ENCODE measurements at regions not wholly inside any gene's neighbourhood (a gene's known extent, or its start where the extent isn't known, plus 50 kb on each side); places are given as distances from the start of the nearest gene placed in this dataset.

GRCh38 chrX:118878977-118879376 is 55.4 kb downstream of the ZCCHC12 start:
- no peak for DNase-seq (ENCODE audit: low spot score)

GRCh38 chrX:118879586-118879985 is 56.0 kb downstream of the ZCCHC12 start:
- no peak for DNase-seq (ENCODE audit: low spot score)

GRCh38 chrX:118883994-118884393 is 60.4 kb downstream of the ZCCHC12 start:
- no peak for DNase-seq (ENCODE audit: low spot score)

GRCh38 chrX:118884552-118885138 is 61.0 kb downstream of the ZCCHC12 start:
- no peak for DNase-seq (ENCODE audit: low spot score)

- no peak for DNase-seq (ENCODE audit: low spot score)
Measured at GRCh38 chrX:118893923-118894322, 70.3 kb downstream of the ZCCHC12 start.

GRCh38 chrX:118901991-118902390 is 72.4 kb upstream of the LONRF3 start:
- peak; percentile 83 for DNase-seq (ENCODE audit: low spot score)

- DNase-seq (ENCODE audit: low spot score), result no peak
Measured at GRCh38 chrX:118904218-118904617, 70.2 kb upstream of the LONRF3 start.

GRCh38 chrX:118904664-118905063 is 69.8 kb upstream of the LONRF3 start:
- no peak for DNase-seq (ENCODE audit: low spot score)
